ENCODE measurements at regions not wholly inside any gene's neighbourhood (a gene's known extent, or its start where the extent isn't known, plus 50 kb on each side); places are given as distances from the start of the nearest gene placed in this dataset.
A peak's percentile ranks its signal among the peaks of the same experiment; 100 is the strongest.

- Histone ChIP-seq H3K9me3 (no peaks in the 10 kb centered on the region), H3K27me3 (no peaks in the 10 kb centered on the region), H3K4me3 (peak overlapping the region; percentile 43 to 44), H3K36me3 (no peaks in the 10 kb centered on the region), H3K27ac (no peak overlapping the region), H3K4me1 (no peaks in the 10 kb centered on the region)
- intact Hi-C loops (cut with DNase I) = loop anchor here (5.0 to 10.0 kb wide), 2 partner anchors 348 to 575 kb away; no protein-coding TSS in a partner anchor
- DNase-seq (ENCODE audit: extremely low spot score in 2 of 2) = no peak
- TF ChIP-seq POLR2AphosphoS5 (IDR thresholded peaks at IDR 0.05; ENCODE audit: insufficient read depth in 1 of 2, low read depth in 1 of 2) (no peak), CTCF (IDR thresholded peaks at IDR 0.05) (peak; percentile 61 to 91 (median 89))
Observed at GRCh38 chr2:168346725-168347477, 99.5 kb upstream of the STK39 start.

- Histone ChIP-seq H3K4me1 (no peaks in the 10 kb centered on the region), H3K9me3 (no peaks in the 10 kb centered on the region), H3K4me3 (no peak overlapping the region), H3K36me3 (no peaks in the 10 kb centered on the region), H3K27ac (no peak overlapping the region), H3K27me3 (no peaks in the 10 kb centered on the region)
- intact Hi-C loops (cut with DNase I) = loop anchor here (5.0 to 10.0 kb wide), 2 partner anchors 347 to 574 kb away; no protein-coding TSS in a partner anchor
- TF ChIP-seq POLR2A (IDR thresholded peaks at IDR 0.05) (no peak), POLR2AphosphoS5 (IDR thresholded peaks at IDR 0.05; ENCODE audit: insufficient read depth in 1 of 2, low read depth in 1 of 2) (no peak), CTCF (IDR thresholded peaks at IDR 0.05) (no peak)
- no peak for DNase-seq (ENCODE audit: extremely low spot score in 2 of 2)
Observed at GRCh38 chr2:168348076-168348475, 100.7 kb upstream of the STK39 start.

- Histone ChIP-seq H3K27ac (no peak overlapping the region), H3K9me3 (no peaks in the 10 kb centered on the region), H3K4me1 (no peaks in the 10 kb centered on the region), H3K27me3 (no peaks in the 10 kb centered on the region), H3K4me3 (no peak overlapping the region), H3K36me3 (no peaks in the 10 kb centered on the region)
- no peak for DNase-seq (ENCODE audit: extremely low spot score in 2 of 2)
- intact Hi-C loops (cut with DNase I) = no loop called here
- no peak for TF ChIP-seq CTCF (IDR thresholded peaks at IDR 0.05)
Observed at GRCh38 chr2:168350380-168350779, 103.0 kb upstream of the STK39 start.

- no peaks in the 10 kb centered on the region for H3K9me3 ChIP-seq
- H3K4me1 ChIP-seq = no peaks in the 10 kb centered on the region
- H3K36me3 ChIP-seq = no peaks in the 10 kb centered on the region
- no peaks in the 10 kb centered on the region for H3K27me3 ChIP-seq
- no peak for DNase-seq (ENCODE audit: extremely low spot score in 2 of 2)
- TF ChIP-seq CTCF (IDR thresholded peaks at IDR 0.05) (no peak), POLR2AphosphoS5 (IDR thresholded peaks at IDR 0.05; ENCODE audit: insufficient read depth in 1 of 2, low read depth in 1 of 2) (no peak), POLR2A (IDR thresholded peaks at IDR 0.05) (no peak)
- intact Hi-C loops (cut with DNase I) = no loop called here
- no peak overlapping the region for H3K27ac ChIP-seq
- H3K4me3 ChIP-seq = no peak overlapping the region
Observed at GRCh38 chr2:168353251-168353650, 102.8 kb upstream of the CERS6 start.

GRCh38 chr2:168354499-168354898 is 101.6 kb upstream of the CERS6 start:
- H3K27me3 ChIP-seq = no peaks in the 10 kb centered on the region
- intact Hi-C loops (cut with DNase I) = no loop called here
- no peak for TF ChIP-seq POLR2A (IDR thresholded peaks at IDR 0.05)
- TF ChIP-seq CTCF (IDR thresholded peaks at IDR 0.05) = no peak
- no peak for TF ChIP-seq POLR2AphosphoS5 (IDR thresholded peaks at IDR 0.05; ENCODE audit: insufficient read depth in 1 of 2, low read depth in 1 of 2)
- H3K4me1 ChIP-seq = no peaks in the 10 kb centered on the region
- no peak overlapping the region for H3K27ac ChIP-seq
- no peak overlapping the region for H3K4me3 ChIP-seq
- no peaks in the 10 kb centered on the region for H3K9me3 ChIP-seq
- H3K36me3 ChIP-seq = no peaks in the 10 kb centered on the region
- no peak for DNase-seq (ENCODE audit: extremely low spot score in 2 of 2)

Measured in vagina (tissue), 2 donors.